ENCODE measurements at regions not wholly inside any gene's neighbourhood (a gene's known extent, or its start where the extent isn't known, plus 50 kb on each side); places are given as distances from the start of the nearest gene placed in this dataset.
A peak's percentile ranks its signal among the peaks of the same experiment; 100 is the strongest.
"Not testable (repeated sequence)": the region's sequence is repeated elsewhere in the genome, so short reads cannot be mapped to it uniquely, and the experiment has no call there.

- intact Hi-C loops (cut with micrococcal nuclease), result no loop called here
- Histone ChIP-seq H3K4me1 (ENCODE audit: control insufficient read depth in 2 of 2, insufficient read depth in 2 of 2, low read length in 2 of 2) (peaks cover 0 to 6% of the 10 kb centered on the region in 2 donors), H2AFZ (ENCODE audit: insufficient read depth, low read depth, low read length, poor library complexity, severe bottlenecking) (no peak overlapping the region), H3K4me3 (ENCODE audit: control extremely low read depth in 1 of 5, extremely low read depth in 1 of 5, insufficient read depth in 1 of 5, low read depth in 2 of 5, low read length in 4 of 5) (no peak overlapping the region), H3K79me2 (ENCODE audit: control insufficient read depth, insufficient read depth, low read length) (no peaks in the 10 kb centered on the region), H4K20me1 (ENCODE audit: control insufficient read depth, insufficient read depth, low read length, poor library complexity, severe bottlenecking) (no peaks in the 10 kb centered on the region), H3K27me3 (replicated peaks in 1 of 4; ENCODE audit: control extremely low read depth in 1 of 4, control insufficient read depth in 3 of 4, insufficient read depth in 4 of 4, low read length in 3 of 4) (no peaks in the 10 kb centered on the region), H3K9ac (ENCODE audit: low read length) (no peak overlapping the region), H3K36me3 (replicated peaks in 1 of 2; ENCODE audit: control extremely low read depth in 1 of 2, control insufficient read depth in 1 of 2, extremely low read depth in 1 of 2, insufficient read depth in 2 of 2, low read length in 1 of 2) (no peaks in the 10 kb centered on the region), H3K4me2 (replicated peaks; ENCODE audit: low read depth, low read length, poor library complexity, severe bottlenecking) (no peak overlapping the region), H3K9me3 (ENCODE audit: control extremely low read depth in 1 of 3, control insufficient read depth in 2 of 3, insufficient read depth in 1 of 3, low read length in 2 of 3) (no peaks in the 10 kb centered on the region), H3K27ac (ENCODE audit: low read length in 2 of 2) (no peak overlapping the region)
- ChIA-PET CTCF (interaction anchor here (0.8 kb wide), 1 partner anchor 1414 kb away, joined by 3 read pairs; no protein-coding TSS in a partner anchor), POLR2A (no interaction called here)
- DNase-seq (no peak), ATAC-seq (ENCODE audit: low read depth) (no peak)
- Mint-ChIP-seq H3K9me3 (ENCODE audit: insufficient read depth) (no peaks in the 10 kb centered on the region), H3K4me1 (peaks cover 7% of the 10 kb centered on the region), H3K27me3 (no peaks in the 10 kb centered on the region), H3K27ac (no peak overlapping the region), H3K4me3 (no peak overlapping the region)
- TF ChIP-seq EZH2 (IDR thresholded peaks at IDR 0.05; ENCODE audit: borderline replicate concordance, insufficient read depth, low read depth, low read length, poor library complexity, severe bottlenecking), result no peak
- TF ChIP-seq, protein P1, sequence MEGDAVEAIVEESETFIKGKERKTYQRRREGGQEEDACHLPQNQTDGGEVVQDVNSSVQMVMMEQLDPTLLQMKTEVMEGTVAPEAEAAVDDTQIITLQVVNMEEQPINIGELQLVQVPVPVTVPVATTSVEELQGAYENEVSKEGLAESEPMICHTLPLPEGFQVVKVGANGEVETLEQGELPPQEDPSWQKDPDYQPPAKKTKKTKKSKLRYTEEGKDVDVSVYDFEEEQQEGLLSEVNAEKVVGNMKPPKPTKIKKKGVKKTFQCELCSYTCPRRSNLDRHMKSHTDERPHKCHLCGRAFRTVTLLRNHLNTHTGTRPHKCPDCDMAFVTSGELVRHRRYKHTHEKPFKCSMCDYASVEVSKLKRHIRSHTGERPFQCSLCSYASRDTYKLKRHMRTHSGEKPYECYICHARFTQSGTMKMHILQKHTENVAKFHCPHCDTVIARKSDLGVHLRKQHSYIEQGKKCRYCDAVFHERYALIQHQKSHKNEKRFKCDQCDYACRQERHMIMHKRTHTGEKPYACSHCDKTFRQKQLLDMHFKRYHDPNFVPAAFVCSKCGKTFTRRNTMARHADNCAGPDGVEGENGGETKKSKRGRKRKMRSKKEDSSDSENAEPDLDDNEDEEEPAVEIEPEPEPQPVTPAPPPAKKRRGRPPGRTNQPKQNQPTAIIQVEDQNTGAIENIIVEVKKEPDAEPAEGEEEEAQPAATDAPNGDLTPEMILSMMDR (IDR thresholded peaks at IDR 0.05), result no peak
- 100% methylated on average over 1 of the region's 2 CpGs for WGBS (ENCODE audit: insufficient coverage)
These were observed 926.4 kb upstream of the FANCL start for GRCh38 chr2:59167514-59167913.

GRCh38 chr2:59157908-59158307 lies 916.8 kb upstream of the FANCL start:
- H3K4me1 Mint-ChIP-seq; H2AFZ ChIP-seq (ENCODE audit: insufficient read depth, low read depth, low read length, poor library complexity, severe bottlenecking); ATAC-seq (ENCODE audit: low read depth); H3K4me3 Mint-ChIP-seq; intact Hi-C loops (cut with micrococcal nuclease); CTCF ChIA-PET; H3K79me2 ChIP-seq (ENCODE audit: control insufficient read depth, insufficient read depth, low read length); H4K20me1 ChIP-seq (ENCODE audit: control insufficient read depth, insufficient read depth, low read length, poor library complexity, severe bottlenecking); H3K27ac ChIP-seq (ENCODE audit: low read length in 2 of 2); H3K4me2 ChIP-seq (replicated peaks; ENCODE audit: low read depth, low read length, poor library complexity, severe bottlenecking); H3K4me1 ChIP-seq (ENCODE audit: control insufficient read depth in 2 of 2, insufficient read depth in 2 of 2, low read length in 2 of 2); H3K9ac ChIP-seq (ENCODE audit: low read length); DNase-seq; H3K4me3 ChIP-seq (ENCODE audit: control extremely low read depth in 1 of 5, extremely low read depth in 1 of 5, insufficient read depth in 1 of 5, low read depth in 2 of 5, low read length in 4 of 5); H3K9me3 ChIP-seq (ENCODE audit: control extremely low read depth in 1 of 3, control insufficient read depth in 2 of 3, insufficient read depth in 1 of 3, low read length in 2 of 3); POLR2A ChIA-PET; H3K9me3 Mint-ChIP-seq (ENCODE audit: insufficient read depth); H3K27ac Mint-ChIP-seq; H3K27me3 ChIP-seq (replicated peaks in 1 of 4; ENCODE audit: control extremely low read depth in 1 of 4, control insufficient read depth in 3 of 4, insufficient read depth in 4 of 4, low read length in 3 of 4); H3K36me3 ChIP-seq (replicated peaks in 1 of 2; ENCODE audit: control extremely low read depth in 1 of 2, control insufficient read depth in 1 of 2, extremely low read depth in 1 of 2, insufficient read depth in 2 of 2, low read length in 1 of 2): not testable (repeated sequence)
- 100% methylated on average over 1 of the region's 1 CpG for WGBS (ENCODE audit: insufficient coverage)
- TF ChIP-seq, protein P1 (IDR thresholded peaks at IDR 0.05), result peak; percentile 34
- peaks cover 11% of the 10 kb centered on the region for H3K27me3 Mint-ChIP-seq
